Activated B cell treated with CpG ODN at 0.5 μM for 24 hours (primary cell): ENCODE measurements at regions not wholly inside any gene's neighbourhood (a gene's known extent, or its start where the extent isn't known, plus 50 kb on each side); places are given as distances from the start of the nearest gene placed in this dataset.

Experiments used
- ATAC-seq: fragments of 200-7000 bp; cut with Tn5 transposase; one replicate; pipeline ENCODE4 v1.10.0; 2021; ENCODE audit warnings: low read depth, mild to moderate bottlenecking, moderate library complexity
- CTCF ChIA-PET: fragments of 350-600 bp; sonication (Branson Sonifier 250); formaldehyde crosslinking; loops from one replicate; lab custom pipeline; 2021; ENCODE audit warnings: antibody characterized with exemption; lab: Charles Lee
- POLR2A ChIA-PET: fragments of 350-600 bp; sonication (Branson Sonifier 250); formaldehyde crosslinking; loops from one replicate; lab custom pipeline; 2021; ENCODE audit warnings: antibody characterized with exemption; lab: Charles Lee
- DNase-seq: peaks from one replicate; pipeline ENCODE4 v3.0.0; 2022
- H3K27ac Mint-ChIP-seq: one replicate; pipeline ENCODE4 v1.8.0; 2020; ENCODE audit warnings: mixed read lengths
- H3K27me3 Mint-ChIP-seq: one replicate; pipeline ENCODE4 v1.8.0; 2021; ENCODE audit warnings: mixed read lengths
- H3K36me3 Mint-ChIP-seq: one replicate; pipeline ENCODE4 v1.8.0; 2021; ENCODE audit warnings: low read depth, mixed read lengths
- H3K4me1 Mint-ChIP-seq: one replicate; pipeline ENCODE4 v1.8.0; 2021; ENCODE audit warnings: mixed read lengths
- H3K4me3 Mint-ChIP-seq: one replicate; pipeline ENCODE4 v1.8.0; 2020; ENCODE audit warnings: mild to moderate bottlenecking, mixed read lengths
- H3K9me3 Mint-ChIP-seq: one replicate; pipeline ENCODE4 v1.8.0; 2020; ENCODE audit warnings: mixed read lengths
- intact Hi-C: fragments of 100-400 bp; cut with micrococcal nuclease; formaldehyde crosslinking; loops from one replicate; pipeline ENCODE4 v1.15.1; 2024
- TF ChIP-seq, protein P1 (sequence below): fragments of 200-600 bp; IDR thresholded peaks from one replicate; pipeline ENCODE4 v1.8.0; 2022; ENCODE audit warnings: antibody characterized with exemption, mild to moderate bottlenecking

GRCh38 chr13:24039621-24040475 is 120.7 kb upstream of the SPATA13 start:
- ChIA-PET CTCF (no interaction called here), POLR2A (no interaction called here)
- H3K4me1 Mint-ChIP-seq, result no peaks in the 10 kb centered on the region
- intact Hi-C loops, result no loop called here
- no peak overlapping the region for H3K27ac Mint-ChIP-seq
- H3K27me3 Mint-ChIP-seq, result peaks cover 12% of the 10 kb centered on the region
- no peak overlapping the region for H3K4me3 Mint-ChIP-seq
- no peak for DNase-seq
- no peaks in the 10 kb centered on the region for H3K36me3 Mint-ChIP-seq
- TF ChIP-seq, protein P1, sequence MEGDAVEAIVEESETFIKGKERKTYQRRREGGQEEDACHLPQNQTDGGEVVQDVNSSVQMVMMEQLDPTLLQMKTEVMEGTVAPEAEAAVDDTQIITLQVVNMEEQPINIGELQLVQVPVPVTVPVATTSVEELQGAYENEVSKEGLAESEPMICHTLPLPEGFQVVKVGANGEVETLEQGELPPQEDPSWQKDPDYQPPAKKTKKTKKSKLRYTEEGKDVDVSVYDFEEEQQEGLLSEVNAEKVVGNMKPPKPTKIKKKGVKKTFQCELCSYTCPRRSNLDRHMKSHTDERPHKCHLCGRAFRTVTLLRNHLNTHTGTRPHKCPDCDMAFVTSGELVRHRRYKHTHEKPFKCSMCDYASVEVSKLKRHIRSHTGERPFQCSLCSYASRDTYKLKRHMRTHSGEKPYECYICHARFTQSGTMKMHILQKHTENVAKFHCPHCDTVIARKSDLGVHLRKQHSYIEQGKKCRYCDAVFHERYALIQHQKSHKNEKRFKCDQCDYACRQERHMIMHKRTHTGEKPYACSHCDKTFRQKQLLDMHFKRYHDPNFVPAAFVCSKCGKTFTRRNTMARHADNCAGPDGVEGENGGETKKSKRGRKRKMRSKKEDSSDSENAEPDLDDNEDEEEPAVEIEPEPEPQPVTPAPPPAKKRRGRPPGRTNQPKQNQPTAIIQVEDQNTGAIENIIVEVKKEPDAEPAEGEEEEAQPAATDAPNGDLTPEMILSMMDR, result no peak
- no peak for ATAC-seq
- no peaks in the 10 kb centered on the region for H3K9me3 Mint-ChIP-seq

- H3K36me3 Mint-ChIP-seq, result no peaks in the 10 kb centered on the region
- no peak for DNase-seq
- no peak for ATAC-seq
- H3K27ac Mint-ChIP-seq, result no peak overlapping the region
- ChIA-PET CTCF (interaction anchor here (1.3 kb wide), 1 partner anchor 11 kb away, joined by 3 read pairs; no protein-coding TSS in a partner anchor), POLR2A (no interaction called here)
- TF ChIP-seq, protein P1, result no peak
- intact Hi-C loops, result no loop called here
- H3K9me3 Mint-ChIP-seq, result no peaks in the 10 kb centered on the region
- H3K27me3 Mint-ChIP-seq, result peaks cover 12% of the 10 kb centered on the region
- H3K4me1 Mint-ChIP-seq, result no peaks in the 10 kb centered on the region
- no peak overlapping the region for H3K4me3 Mint-ChIP-seq
Observed at GRCh38 chr13:24040835-24041234, 119.7 kb upstream of the SPATA13 start.

- POLR2A ChIA-PET, result no interaction called here
- no peaks in the 10 kb centered on the region for H3K36me3 Mint-ChIP-seq
- H3K4me3 Mint-ChIP-seq, result no peak overlapping the region
- TF ChIP-seq, protein P1, result no peak
- no peaks in the 10 kb centered on the region for H3K4me1 Mint-ChIP-seq
- intact Hi-C loops, result no loop called here
- CTCF ChIA-PET, result interaction anchor here (1.3 kb wide), 1 partner anchor 10 kb away, joined by 3 read pairs; no protein-coding TSS in a partner anchor
- H3K27ac Mint-ChIP-seq, result no peak overlapping the region
- no peak for DNase-seq
- ATAC-seq, result no peak
- peaks cover 7% of the 10 kb centered on the region for H3K27me3 Mint-ChIP-seq
- peaks cover 1% of the 10 kb centered on the region for H3K9me3 Mint-ChIP-seq
Observed at GRCh38 chr13:24041651-24042225, 118.8 kb upstream of the SPATA13 start.

DNA sequence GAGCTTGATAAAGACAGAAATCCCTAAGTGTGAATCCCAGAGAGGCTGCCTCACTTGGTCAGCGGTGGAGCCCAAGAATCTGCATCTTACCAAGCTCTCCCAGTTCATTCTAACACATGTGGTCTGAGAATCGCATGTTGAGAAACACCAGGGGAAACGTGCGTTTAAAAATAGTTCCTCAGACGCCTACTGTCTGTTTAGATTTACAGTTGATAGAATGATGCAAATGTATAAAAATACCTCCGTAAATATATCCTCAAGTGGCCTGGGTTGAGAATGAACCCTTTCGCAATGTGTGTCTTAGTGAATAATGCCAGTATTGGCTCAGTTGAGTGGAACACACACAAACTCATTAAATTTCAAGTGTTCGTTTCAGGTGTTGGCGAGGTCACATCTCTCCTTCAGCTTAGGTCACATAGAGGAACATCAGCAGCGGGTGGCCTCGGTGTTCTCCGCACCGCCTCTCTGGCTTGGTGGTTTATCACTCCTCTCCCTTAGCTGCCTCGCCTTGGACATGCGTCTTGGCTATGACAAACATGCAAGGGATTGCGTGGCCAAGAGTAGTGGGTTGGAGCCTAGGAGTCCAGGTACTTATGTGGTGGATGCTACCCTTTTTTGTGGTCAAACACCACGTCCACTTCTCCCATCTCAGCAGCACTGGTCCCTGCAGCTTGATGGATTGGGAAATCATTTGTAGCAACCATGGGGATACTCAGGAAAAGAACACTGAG is 117.6 kb upstream of the SPATA13 start:
- ChIA-PET CTCF (interaction anchor here (1.2 kb wide), 1 partner anchor 11 kb away, joined by 3 read pairs; no protein-coding TSS in a partner anchor), POLR2A (no interaction called here)
- TF ChIP-seq, protein P1, result no peak

More for the DNA sequence above, 117.6 kb upstream of the SPATA13 start:
- H3K9me3 Mint-ChIP-seq, result peaks cover 7% of the 10 kb centered on the region
- peaks cover 7% of the 10 kb centered on the region for H3K27me3 Mint-ChIP-seq
- ATAC-seq (no peak), DNase-seq (no peak)
- no peak overlapping the region for H3K4me3 Mint-ChIP-seq
- no peak overlapping the region for H3K27ac Mint-ChIP-seq
- no peaks in the 10 kb centered on the region for H3K36me3 Mint-ChIP-seq
- no peaks in the 10 kb centered on the region for H3K4me1 Mint-ChIP-seq
- intact Hi-C loops, result no loop called here
